SU-DHL-6 (cell line): ENCODE measurements at regions not wholly inside any gene's neighbourhood (a gene's known extent, or its start where the extent isn't known, plus 50 kb on each side); places are given as distances from the start of the nearest gene placed in this dataset.

Experiments used
- H2AFZ ChIP-seq: fragments of 200-600 bp; sonication (generic); 2 replicates; pipeline ENCODE4 v1.6.1; 2014; ENCODE audit warnings: low read depth, mild to moderate bottlenecking, moderate library complexity, mixed read lengths, antibody characterized with exemption, low read length; ENCODE audit not compliant: severe bottlenecking
- H3F3A ChIP-seq: fragments of 200-600 bp; shearing (Covaris generic); 2 replicates; pipeline ENCODE4 v1.6.0; 2016; ENCODE audit warnings: antibody characterized with exemption, mild to moderate bottlenecking; ENCODE audit not compliant: insufficient read depth
- H3K27ac ChIP-seq: fragments of 200-600 bp; sonication (generic); 2 replicates; pipeline ENCODE4 v1.5.1; 2016; ENCODE audit warnings: low read depth, mild to moderate bottlenecking, low read length, moderate library complexity, mixed read lengths
- H3K27me3 ChIP-seq: fragments of 200-600 bp; sonication (generic), shearing (Covaris generic); 2 replicates; pipeline ENCODE4 v1.6.0; 2014; ENCODE audit warnings: mild to moderate bottlenecking, low read length
- H3K36me3 ChIP-seq: fragments of 200-600 bp; sonication (generic); 2 replicates; pipeline ENCODE4 v1.6.1; 2014; ENCODE audit warnings: mild to moderate bottlenecking, low read length, mixed read lengths
- H3K4me2 ChIP-seq: fragments of 300-600, 200-600 bp; shearing (Covaris generic), sonication (generic); 2 replicates; pipeline ENCODE4 v1.6.0; 2014; ENCODE audit warnings: low read length, low read depth, mild to moderate bottlenecking; ENCODE audit not compliant: poor library complexity, severe bottlenecking
- H3K4me3 ChIP-seq: fragments of 200-600 bp; sonication (generic); 2 replicates; pipeline ENCODE4 v1.5.1; 2014; ENCODE audit warnings: antibody characterized with exemption, low read length, mild to moderate bottlenecking, mixed read lengths; ENCODE audit not compliant: insufficient read depth, poor library complexity, severe bottlenecking
- H3K79me2 ChIP-seq: fragments of 200-600 bp; sonication (generic); 2 replicates; pipeline ENCODE4 v1.6.1; 2014; ENCODE audit warnings: mild to moderate bottlenecking, low read length, moderate library complexity; ENCODE audit not compliant: insufficient read depth
- H3K9ac ChIP-seq: fragments of 200-600 bp; sonication (generic); 2 replicates; pipeline ENCODE4 v1.7.0; 2014; ENCODE audit warnings: mild to moderate bottlenecking, low read length
- H3K9me2 ChIP-seq: fragments of 200-600 bp; sonication (generic); replicated peaks from 2 replicates; pipeline ENCODE4 v1.6.1; 2014; ENCODE audit warnings: low read length; ENCODE audit not compliant: insufficient read depth
- H3K9me3 ChIP-seq: fragments of 200-600 bp; sonication (generic); 2 replicates; pipeline ENCODE4 v1.6.1; 2014; ENCODE audit warnings: low read length, mixed read lengths; ENCODE audit not compliant: insufficient read depth
- H4K20me1 ChIP-seq: fragments of 200-600 bp; sonication (generic); 2 replicates; pipeline ENCODE4 v1.6.1; 2014; ENCODE audit warnings: low read depth, mild to moderate bottlenecking, antibody characterized with exemption, low read length, moderate library complexity, mixed read lengths
- CTCF ChIP-seq: fragments of 200-600 bp; sonication (generic); IDR thresholded peaks from one replicate; pipeline ENCODE4 v1.5.1; 2017; ENCODE audit warnings: antibody characterized with exemption, mild to moderate bottlenecking, low read length, moderate library complexity; ENCODE audit not compliant: insufficient read depth, poor library complexity, severe bottlenecking
- EZH2phosphoT487 ChIP-seq: fragments of 200-600 bp; sonication (generic), shearing (Covaris generic); conservative IDR thresholded peaks from 2 replicates; pipeline ENCODE4 v1.6.1; 2018; ENCODE audit warnings: mild to moderate bottlenecking, antibody characterized with exemption, low read length, moderate library complexity, mixed read lengths

DNA sequence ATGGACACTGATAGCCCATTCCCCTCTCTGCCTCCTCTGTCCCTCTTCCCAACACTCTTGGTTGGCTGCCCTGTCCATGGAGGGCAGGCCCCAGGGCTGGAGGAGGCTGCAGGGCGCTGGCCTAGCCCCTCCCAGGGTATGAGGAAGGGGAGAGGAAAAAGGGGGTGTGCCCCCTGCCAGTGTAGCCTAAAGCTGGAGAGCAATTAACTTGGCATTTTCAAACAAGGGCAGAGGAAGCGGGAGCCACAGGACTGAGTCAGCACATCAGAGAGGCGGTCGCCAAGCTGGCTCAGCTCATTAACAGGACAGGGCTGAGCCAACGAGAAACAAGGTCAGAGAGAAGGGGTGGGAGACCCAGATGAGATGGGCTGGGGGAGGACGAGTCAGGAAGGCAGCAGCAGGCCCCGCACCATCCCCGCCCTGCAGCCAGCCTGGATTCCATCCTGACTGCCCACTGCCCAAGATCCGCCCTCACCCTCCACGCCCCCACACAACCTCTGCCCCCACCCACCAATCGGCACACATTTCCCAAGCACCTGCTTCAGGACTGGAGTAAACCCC is 76.3 kb downstream of the BUD13 start:
- Histone ChIP-seq H3K4me3 (no peak overlapping the region), H4K20me1 (no peaks in the 10 kb centered on the region), H3K4me2 (no peak overlapping the region), H3K36me3 (no peaks in the 10 kb centered on the region), H2AFZ (no peak overlapping the region), H3K9me2 (no peaks in the 10 kb centered on the region), H3K9ac (no peak overlapping the region), H3K27me3 (no peaks in the 10 kb centered on the region), H3F3A (no peaks in the 10 kb centered on the region), H3K79me2 (no peaks in the 10 kb centered on the region), H3K9me3 (no peaks in the 10 kb centered on the region), H3K27ac (no peak overlapping the region)
- TF ChIP-seq EZH2phosphoT487 (no peak), CTCF (no peak)

DNA sequence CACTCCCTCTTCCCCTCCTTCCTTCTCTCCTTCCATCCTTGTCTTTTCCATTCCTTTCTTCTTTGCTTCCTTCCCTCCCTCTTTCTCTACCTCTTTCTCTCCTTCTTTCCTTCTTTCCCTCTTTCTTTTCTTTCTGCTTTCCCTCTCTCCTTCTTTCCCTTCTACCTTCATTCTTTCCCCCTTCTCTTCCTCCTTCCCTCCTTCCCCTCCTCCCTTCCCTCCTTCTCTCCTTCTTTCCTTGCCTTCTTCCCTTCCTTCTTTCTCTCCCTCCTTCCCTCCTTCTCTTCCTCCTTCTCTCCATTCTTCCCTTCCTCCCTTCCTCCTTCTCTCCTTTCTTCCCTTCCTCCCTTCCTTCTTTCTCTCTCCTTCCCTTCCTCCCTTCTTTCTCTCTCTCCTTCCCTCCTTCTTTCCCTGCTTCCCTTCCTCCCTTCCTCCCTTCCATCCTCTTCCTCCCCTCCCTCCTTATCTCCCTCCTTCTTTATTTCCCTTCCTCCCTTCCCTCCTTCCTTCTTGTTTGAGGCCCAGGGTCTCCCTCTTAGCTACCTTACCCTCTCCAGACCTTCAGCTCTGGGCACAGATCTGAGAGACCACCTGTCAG is 77.0 kb downstream of the BUD13 start:
- Histone ChIP-seq H3K9me3 (no peaks in the 10 kb centered on the region), H3F3A (no peaks in the 10 kb centered on the region), H3K4me3 (no peak overlapping the region), H3K27me3 (no peaks in the 10 kb centered on the region), H3K9ac (no peak overlapping the region), H3K27ac (no peak overlapping the region), H3K4me2 (no peak overlapping the region), H3K36me3 (no peaks in the 10 kb centered on the region), H3K79me2 (no peaks in the 10 kb centered on the region), H4K20me1 (no peaks in the 10 kb centered on the region), H3K9me2 (no peaks in the 10 kb centered on the region), H2AFZ (no peak overlapping the region)
- TF ChIP-seq CTCF (no peak), EZH2phosphoT487 (no peak)

GRCh38 chr11:116694815-116695590 is 77.8 kb downstream of the BUD13 start:
- Histone ChIP-seq H3K4me3 (no peak overlapping the region), H3F3A (no peaks in the 10 kb centered on the region), H3K27me3 (no peaks in the 10 kb centered on the region), H3K4me2 (no peak overlapping the region), H3K36me3 (no peaks in the 10 kb centered on the region), H3K79me2 (no peaks in the 10 kb centered on the region), H3K27ac (no peak overlapping the region), H2AFZ (no peak overlapping the region), H4K20me1 (no peaks in the 10 kb centered on the region), H3K9me3 (no peaks in the 10 kb centered on the region), H3K9me2 (no peaks in the 10 kb centered on the region), H3K9ac (no peak overlapping the region)
- TF ChIP-seq CTCF (no peak), EZH2phosphoT487 (no peak)
